Activated naive CD8-positive, alpha-beta T cell (primary cell): ENCODE measurements at regions not wholly inside any gene's neighbourhood (a gene's known extent, or its start where the extent isn't known, plus 50 kb on each side); places are given as distances from the start of the nearest gene placed in this dataset.
"Not testable (repeated sequence)": the region's sequence is repeated elsewhere in the genome, so short reads cannot be mapped to it uniquely, and the experiment has no call there.

Experiments
- H3K27ac Mint-ChIP-seq: one replicate; pipeline ENCODE4 v1.8.0; 2021; ENCODE audit warnings: mixed read lengths
- H3K27me3 Mint-ChIP-seq: one replicate; pipeline ENCODE4 v1.8.0; 2021; ENCODE audit warnings: mixed read lengths
- H3K36me3 Mint-ChIP-seq: one replicate; pipeline ENCODE4 v1.8.0; 2021; ENCODE audit warnings: mixed read lengths
- H3K4me1 Mint-ChIP-seq: one replicate; pipeline ENCODE4 v1.8.0; 2021; ENCODE audit warnings: low read depth, mixed read lengths
- H3K4me3 Mint-ChIP-seq: one replicate; pipeline ENCODE4 v1.8.0; 2021; ENCODE audit warnings: mild to moderate bottlenecking, mixed read lengths
- H3K9me3 Mint-ChIP-seq: one replicate; pipeline ENCODE4 v1.8.0; 2021; ENCODE audit warnings: low read depth, mixed read lengths

DNA sequence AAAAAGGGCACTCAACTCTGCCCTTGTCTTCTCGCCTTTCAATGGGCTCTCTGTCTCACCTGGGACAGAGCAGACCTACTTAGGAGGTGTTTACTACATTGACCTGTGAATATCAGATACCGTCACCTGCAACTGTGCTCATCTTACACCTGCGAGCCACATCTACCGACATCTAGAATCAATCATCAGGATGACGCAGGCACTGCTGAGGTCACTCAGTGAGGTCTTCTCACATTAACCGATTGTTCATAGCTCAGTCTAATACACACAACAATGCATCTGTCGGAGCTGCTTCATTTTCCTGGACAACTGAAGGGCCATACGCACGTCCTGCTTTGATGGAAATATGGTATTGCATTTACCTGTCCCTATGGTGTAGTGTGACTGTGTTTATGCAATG lies 211.9 kb downstream of the FGF9 start:
- H3K4me3 Mint-ChIP-seq: no peak overlapping the region
- H3K27ac Mint-ChIP-seq: no peak overlapping the region
- peaks cover 8% of the 10 kb centered on the region for H3K27me3 Mint-ChIP-seq
- H3K4me1 Mint-ChIP-seq: no peaks in the 10 kb centered on the region
- H3K9me3 Mint-ChIP-seq: no peaks in the 10 kb centered on the region
- no peaks in the 10 kb centered on the region for H3K36me3 Mint-ChIP-seq

DNA sequence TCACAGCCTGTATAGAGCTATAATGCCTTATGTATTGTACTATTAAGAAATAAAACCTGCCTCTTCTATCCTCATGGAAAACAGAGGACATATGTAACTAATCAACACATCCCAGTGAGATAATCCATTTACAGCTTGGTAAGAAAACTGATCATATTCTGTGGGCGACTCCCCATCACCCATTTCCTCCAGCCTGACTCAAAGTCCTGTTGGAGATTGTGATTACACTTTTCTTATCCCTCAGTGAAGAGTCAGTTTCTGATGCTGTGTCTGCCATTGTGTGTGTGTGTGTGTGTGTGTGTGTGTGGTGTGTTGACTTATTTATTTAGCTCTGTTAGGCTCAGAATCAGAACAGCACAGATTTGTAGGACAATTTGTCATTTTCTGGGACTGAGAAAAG lies 212.8 kb downstream of the FGF9 start:
- no peaks in the 10 kb centered on the region for H3K9me3 Mint-ChIP-seq
- H3K27ac Mint-ChIP-seq: no peak overlapping the region
- H3K4me1 Mint-ChIP-seq: no peaks in the 10 kb centered on the region
- H3K36me3 Mint-ChIP-seq: no peaks in the 10 kb centered on the region
- peaks cover 8% of the 10 kb centered on the region for H3K27me3 Mint-ChIP-seq
- H3K4me3 Mint-ChIP-seq: no peak overlapping the region

DNA sequence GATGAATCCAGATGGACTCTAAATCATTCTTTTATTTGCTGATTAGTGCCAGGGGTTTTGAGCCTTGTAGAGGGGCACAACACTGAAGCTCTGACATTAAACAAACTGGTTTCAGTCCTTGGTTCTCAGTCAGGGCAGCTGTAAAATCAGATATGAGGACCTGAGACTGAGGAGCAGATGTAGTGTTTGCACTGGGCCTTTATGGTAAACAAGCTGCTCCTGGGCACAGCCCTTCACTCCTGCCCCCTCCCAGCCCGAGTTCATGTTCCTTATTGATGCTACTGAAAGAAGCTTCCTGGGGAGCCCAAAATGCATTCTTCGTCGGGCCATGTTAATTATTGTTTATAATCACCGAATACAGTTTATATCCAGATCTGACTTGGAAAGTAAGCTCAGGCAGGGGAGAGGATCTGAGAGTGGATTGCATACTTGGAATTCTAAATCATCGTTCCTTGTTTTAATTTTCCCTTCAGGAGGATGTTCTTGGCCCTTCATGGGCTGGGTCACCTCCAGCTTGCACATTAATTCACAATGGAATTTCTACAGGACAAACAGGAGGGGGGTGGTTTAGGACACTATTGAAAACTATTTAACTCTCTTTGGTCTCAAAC lies 213.5 kb downstream of the FGF9 start:
- H3K4me3 Mint-ChIP-seq: no peak overlapping the region
- H3K27ac Mint-ChIP-seq: no peak overlapping the region
- H3K36me3 Mint-ChIP-seq: no peaks in the 10 kb centered on the region
- no peaks in the 10 kb centered on the region for H3K9me3 Mint-ChIP-seq
- H3K27me3 Mint-ChIP-seq: peaks cover 8% of the 10 kb centered on the region
- no peaks in the 10 kb centered on the region for H3K4me1 Mint-ChIP-seq

DNA sequence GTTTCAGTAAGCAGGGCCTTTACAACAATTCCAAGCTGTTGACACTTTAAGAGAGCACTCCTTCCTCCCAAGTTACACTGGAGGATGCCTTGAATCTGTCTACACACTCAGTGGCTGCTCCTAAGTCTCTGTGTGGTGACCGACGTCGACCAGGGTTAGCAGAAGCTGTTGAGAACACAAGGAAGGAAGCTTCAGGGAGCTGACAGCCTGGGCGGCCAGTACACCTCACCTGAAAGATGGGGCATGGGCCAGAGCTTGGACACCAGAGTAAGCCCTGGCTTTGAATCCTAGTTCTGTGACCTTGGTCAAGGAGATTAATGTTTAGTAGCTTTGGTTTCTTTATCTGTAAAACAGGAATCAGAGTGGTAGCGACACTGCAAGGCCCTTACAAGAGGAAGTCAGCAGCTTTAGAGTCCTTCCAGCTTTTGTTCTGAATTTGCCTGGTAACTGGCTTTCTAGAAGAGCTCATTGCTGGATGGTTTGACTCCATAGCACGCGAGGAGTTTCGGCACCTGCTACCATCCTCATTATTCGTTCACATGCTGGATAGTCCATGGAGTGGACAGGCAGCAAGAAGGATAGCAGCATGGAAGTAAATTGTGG lies 214.2 kb downstream of the FGF9 start:
- no peak overlapping the region for H3K27ac Mint-ChIP-seq
- peaks cover 8% of the 10 kb centered on the region for H3K27me3 Mint-ChIP-seq
- H3K9me3 Mint-ChIP-seq: no peaks in the 10 kb centered on the region
- H3K36me3 Mint-ChIP-seq: no peaks in the 10 kb centered on the region
- H3K4me1 Mint-ChIP-seq: no peaks in the 10 kb centered on the region
- no peak overlapping the region for H3K4me3 Mint-ChIP-seq

DNA sequence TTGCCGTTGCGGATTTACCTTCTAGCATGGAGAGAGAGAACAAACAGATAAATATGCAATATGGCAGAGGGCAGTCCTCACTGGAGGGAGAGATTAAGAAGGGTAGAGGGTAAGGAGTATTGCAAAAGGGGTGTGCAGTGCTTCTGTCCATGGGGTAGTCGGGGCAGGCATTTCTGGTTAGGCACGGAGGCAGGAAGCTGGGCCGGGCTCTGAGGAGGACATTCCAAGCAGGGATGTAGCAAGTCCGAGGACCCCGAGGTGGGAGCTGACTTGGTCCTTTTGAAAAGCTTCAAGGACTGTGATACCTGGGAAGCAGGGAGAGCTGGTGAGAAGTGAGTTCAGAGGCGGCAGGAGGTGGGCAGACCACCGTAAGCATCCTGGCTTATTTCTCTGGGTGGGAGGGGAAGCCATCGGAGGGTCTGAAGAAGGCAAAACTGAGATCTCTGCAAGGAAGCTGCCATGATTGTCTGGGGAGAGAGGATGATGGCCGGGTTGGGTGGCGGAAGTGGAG lies 214.9 kb downstream of the FGF9 start:
- H3K4me3 Mint-ChIP-seq: no peak overlapping the region
- no peaks in the 10 kb centered on the region for H3K9me3 Mint-ChIP-seq
- H3K36me3 Mint-ChIP-seq: no peaks in the 10 kb centered on the region
- no peaks in the 10 kb centered on the region for H3K4me1 Mint-ChIP-seq
- H3K27me3 Mint-ChIP-seq: peaks cover 8% of the 10 kb centered on the region
- H3K27ac Mint-ChIP-seq: no peak overlapping the region

DNA sequence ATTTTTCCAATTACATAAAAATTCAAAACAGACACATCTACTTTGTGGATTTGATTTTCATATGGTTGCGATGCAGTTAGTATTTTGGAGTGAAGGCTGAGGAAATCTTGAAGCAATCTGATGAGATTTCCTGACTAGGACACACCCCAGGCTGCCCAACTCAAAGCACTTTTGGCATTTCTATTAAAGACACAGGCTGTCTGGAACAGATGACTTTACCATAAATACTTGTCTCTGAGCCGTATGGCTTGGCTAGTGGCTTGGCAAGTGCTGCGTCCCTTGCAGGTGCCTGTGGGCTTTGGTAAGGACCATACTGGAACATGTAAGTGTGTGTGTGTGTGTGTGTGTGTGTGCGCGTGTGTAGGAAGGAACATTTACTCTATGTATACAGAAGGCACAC lies 218.8 kb downstream of the FGF9 start:
- Mint-ChIP-seq H3K27me3 (peaks cover 4% of the 10 kb centered on the region), H3K27ac (no peak overlapping the region), H3K9me3 (no peaks in the 10 kb centered on the region), H3K4me3 (no peak overlapping the region), H3K4me1 (no peaks in the 10 kb centered on the region), H3K36me3 (no peaks in the 10 kb centered on the region)

DNA sequence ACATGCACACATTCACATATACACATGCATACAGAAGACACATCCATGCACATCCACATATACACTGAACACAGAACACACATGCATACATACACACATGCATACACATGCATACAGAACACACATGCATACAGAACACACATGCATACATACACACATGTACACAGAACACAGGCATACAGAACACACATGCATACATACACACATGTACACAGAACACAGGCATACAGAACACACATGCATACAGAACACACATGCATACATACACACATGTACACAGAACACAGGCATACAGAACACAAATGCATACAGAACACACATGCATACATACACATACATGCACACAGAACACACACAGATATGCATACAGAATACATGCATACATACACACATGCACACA lies 219.3 kb downstream of the FGF9 start:
- H3K9me3 Mint-ChIP-seq, H3K4me3 Mint-ChIP-seq, H3K27ac Mint-ChIP-seq, H3K36me3 Mint-ChIP-seq, H3K4me1 Mint-ChIP-seq, H3K27me3 Mint-ChIP-seq: not testable (repeated sequence)

DNA sequence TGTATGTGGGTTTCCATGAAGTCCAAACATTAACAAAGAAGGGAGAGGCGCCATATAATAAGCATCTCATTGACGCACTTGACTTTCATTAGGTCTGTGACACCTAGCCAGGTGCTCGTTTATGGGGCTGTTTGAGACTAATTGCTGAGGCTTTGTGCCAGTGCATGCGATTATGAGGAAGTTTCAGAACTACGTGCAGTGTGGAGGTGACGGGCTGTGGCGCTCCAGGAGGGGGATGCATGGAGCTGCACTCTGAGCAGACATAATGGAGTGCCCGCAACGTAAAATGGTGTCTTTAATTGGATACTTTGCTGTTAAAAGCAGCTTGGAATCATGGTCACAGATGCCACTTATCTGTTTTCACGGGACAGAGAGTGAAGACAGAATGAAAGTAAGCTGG lies 223.2 kb downstream of the FGF9 start:
- Mint-ChIP-seq H3K4me1 (peaks cover 3% of the 10 kb centered on the region), H3K9me3 (no peaks in the 10 kb centered on the region), H3K36me3 (no peaks in the 10 kb centered on the region), H3K27me3 (no peaks in the 10 kb centered on the region), H3K27ac (no peak overlapping the region), H3K4me3 (no peak overlapping the region)

DNA sequence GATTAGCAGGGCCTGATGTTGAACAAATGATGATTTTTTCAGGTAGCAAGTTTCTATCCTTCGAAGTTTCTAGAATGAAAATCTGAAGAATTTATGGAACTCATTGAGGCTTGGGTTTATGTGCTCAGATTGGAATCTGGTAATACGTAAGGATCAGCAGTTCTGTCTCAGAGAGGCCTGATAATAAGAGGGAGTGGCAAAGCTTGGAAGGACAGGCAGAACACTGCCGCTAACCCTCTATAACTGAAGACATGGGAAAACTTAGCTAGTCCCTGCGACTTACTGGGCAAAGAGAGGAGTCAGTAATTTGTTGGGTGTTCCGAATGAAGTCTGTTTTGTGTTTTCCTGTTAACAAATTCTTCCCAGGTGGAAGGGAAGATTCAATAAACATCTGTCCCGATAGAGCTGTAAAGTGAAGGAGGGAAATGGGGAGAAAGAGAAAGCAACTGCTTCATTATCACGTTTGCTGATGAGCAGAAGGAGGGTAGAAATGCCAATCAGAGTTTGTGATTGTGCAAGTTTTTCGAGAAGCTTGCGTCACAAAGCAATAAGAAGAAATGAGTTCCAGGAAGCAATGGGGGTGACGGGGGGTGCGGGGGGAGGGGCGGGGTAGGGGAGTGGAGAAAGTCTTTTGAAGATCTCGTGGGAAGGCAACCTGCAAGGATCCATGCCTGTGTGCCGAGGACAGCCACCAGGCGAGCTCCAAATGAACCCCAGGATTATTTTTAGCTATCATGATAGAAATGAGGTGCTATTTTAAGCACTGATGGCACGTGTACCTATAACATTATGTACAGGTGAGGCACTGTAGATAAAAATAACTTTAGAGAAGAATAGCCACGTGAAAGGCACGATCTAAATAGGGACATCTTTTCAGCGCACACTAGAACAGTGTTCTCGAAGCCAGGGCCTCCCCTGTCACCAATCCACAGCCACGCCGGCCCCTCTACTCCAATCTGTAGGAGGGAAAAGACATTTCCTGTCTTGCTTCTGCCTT lies 224.1 kb downstream of the FGF9 start:
- no peak overlapping the region for H3K4me3 Mint-ChIP-seq
- H3K4me1 Mint-ChIP-seq: peaks cover 3% of the 10 kb centered on the region
- no peaks in the 10 kb centered on the region for H3K36me3 Mint-ChIP-seq
- H3K27me3 Mint-ChIP-seq: no peaks in the 10 kb centered on the region
- no peak overlapping the region for H3K27ac Mint-ChIP-seq
- H3K9me3 Mint-ChIP-seq: no peaks in the 10 kb centered on the region

DNA sequence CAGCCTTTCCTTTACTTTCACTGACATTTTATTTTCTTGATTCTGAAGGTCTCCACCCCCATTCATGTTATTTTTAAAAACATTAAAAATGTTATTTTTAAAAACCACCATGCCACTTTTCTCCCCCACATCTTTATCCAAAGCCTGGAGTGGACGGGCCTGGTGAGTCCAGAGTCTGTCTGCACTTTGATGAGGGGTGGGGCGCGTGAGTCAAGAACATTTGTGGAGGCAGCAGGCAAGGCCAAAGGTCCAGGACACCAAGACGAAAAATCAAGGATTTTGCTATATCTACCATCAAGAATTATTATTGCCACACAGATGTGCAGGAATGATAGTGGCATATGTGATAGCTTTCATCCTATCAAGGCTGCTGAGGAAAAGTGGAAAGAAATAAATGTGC lies 224.9 kb downstream of the FGF9 start:
- Mint-ChIP-seq H3K4me1 (peaks cover 3% of the 10 kb centered on the region), H3K4me3 (no peak overlapping the region), H3K27me3 (no peaks in the 10 kb centered on the region)

DNA sequence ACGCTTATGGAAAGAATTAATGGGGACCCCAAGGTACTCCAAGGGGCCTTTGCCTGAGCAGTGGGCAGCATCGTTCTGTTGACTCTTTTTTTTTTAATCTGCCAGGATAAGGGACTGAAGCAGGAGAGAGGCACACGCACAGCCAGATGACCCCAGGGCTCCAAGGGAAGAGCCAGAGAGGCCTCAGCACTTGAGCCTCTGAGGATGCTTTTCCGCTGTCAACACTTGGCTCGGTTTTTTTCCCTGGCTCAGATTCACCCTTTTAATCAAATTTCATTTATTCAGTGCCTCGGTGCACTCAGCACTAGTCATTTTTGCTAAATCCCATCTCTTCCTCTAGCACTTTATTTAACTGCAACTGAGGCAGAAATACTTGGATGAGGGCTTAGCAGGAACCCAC lies 226.3 kb downstream of the FGF9 start:
- Mint-ChIP-seq H3K4me1 (peaks cover 3% of the 10 kb centered on the region), H3K9me3 (no peaks in the 10 kb centered on the region), H3K27ac (no peak overlapping the region), H3K36me3 (no peaks in the 10 kb centered on the region), H3K27me3 (no peaks in the 10 kb centered on the region), H3K4me3 (no peak overlapping the region)

More for the DNA sequence above, 224.9 kb downstream of the FGF9 start:
- Mint-ChIP-seq H3K9me3 (no peaks in the 10 kb centered on the region), H3K36me3 (no peaks in the 10 kb centered on the region), H3K27ac (no peak overlapping the region)

DNA sequence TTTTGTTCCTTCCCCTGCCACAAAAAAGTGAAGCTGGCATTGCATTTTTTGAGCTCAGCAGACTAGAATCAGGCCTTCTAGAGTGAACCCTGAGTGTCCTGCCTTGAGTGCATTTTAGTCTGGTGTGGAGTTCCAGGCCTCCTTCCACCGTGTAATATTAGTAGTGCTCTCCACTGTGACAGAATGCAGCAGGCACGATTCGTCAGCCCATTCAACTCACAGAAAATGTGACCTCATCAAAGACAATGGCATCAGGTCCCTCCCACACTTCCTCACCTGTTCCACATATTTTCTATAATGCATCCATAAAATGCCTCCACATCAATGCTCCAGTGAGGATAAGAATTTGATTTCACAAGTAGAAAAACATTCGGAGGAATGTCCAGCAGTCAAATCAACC lies 227.6 kb downstream of the FGF9 start:
- H3K4me1 Mint-ChIP-seq: peaks cover 3% of the 10 kb centered on the region
- H3K27me3 Mint-ChIP-seq: peaks cover 2% of the 10 kb centered on the region
- H3K27ac Mint-ChIP-seq: no peak overlapping the region
- no peaks in the 10 kb centered on the region for H3K36me3 Mint-ChIP-seq
- H3K4me3 Mint-ChIP-seq: no peak overlapping the region
- no peaks in the 10 kb centered on the region for H3K9me3 Mint-ChIP-seq

DNA sequence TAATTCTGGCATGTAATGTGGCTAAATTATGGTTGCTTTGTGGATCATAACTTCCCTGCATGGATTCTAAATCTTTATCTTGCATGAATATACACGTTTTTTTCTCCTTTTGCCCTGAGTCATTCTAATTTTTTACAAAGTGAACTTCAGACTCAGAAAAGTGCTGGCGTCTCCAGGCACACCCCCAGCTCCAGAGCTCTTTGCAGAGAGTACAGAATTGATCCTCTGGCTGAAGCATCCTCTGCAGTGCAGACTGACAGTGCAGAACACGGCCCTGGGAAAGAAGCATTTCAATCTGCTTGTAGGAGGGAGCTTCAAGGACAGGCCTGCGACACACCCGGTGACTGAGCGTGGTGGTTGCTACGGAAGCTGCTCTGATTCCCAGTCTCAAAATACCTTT lies 228.1 kb downstream of the FGF9 start:
- H3K9me3 Mint-ChIP-seq: no peaks in the 10 kb centered on the region
- H3K27ac Mint-ChIP-seq: no peak overlapping the region
- H3K36me3 Mint-ChIP-seq: no peaks in the 10 kb centered on the region
- H3K4me3 Mint-ChIP-seq: no peak overlapping the region
- H3K27me3 Mint-ChIP-seq: peaks cover 2% of the 10 kb centered on the region
- H3K4me1 Mint-ChIP-seq: peaks cover 3% of the 10 kb centered on the region

DNA sequence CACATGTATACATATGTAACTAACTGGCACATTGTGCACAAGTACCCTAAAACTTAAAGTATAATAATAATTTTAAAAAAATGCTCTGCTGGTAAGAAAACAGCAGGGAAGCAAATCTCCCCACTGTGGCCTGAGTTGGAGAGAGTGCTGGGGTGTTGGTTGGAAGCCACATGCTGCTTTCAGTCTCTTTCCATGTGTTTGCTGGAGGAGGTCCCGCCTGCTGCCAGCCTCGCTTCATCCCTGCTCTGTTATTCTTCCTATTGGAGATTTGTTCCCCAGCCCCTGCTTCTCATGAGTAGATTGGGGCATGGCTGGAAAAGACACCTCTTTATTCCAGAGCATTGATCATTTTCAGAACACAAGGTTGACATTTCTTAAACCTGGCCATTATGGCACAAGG lies 230.5 kb downstream of the FGF9 start:
- H3K36me3 Mint-ChIP-seq: no peaks in the 10 kb centered on the region
- no peak overlapping the region for H3K27ac Mint-ChIP-seq
- H3K4me3 Mint-ChIP-seq: no peak overlapping the region
- H3K4me1 Mint-ChIP-seq: no peaks in the 10 kb centered on the region
- H3K27me3 Mint-ChIP-seq: peaks cover 2% of the 10 kb centered on the region
- no peaks in the 10 kb centered on the region for H3K9me3 Mint-ChIP-seq
